HL-60 (cell line): ENCODE measurements at regions not wholly inside any gene's neighbourhood (a gene's known extent, or its start where the extent isn't known, plus 50 kb on each side); places are given as distances from the start of the nearest gene placed in this dataset.

Experiments used
- DNase-seq, 2 experiments: peaks; one replicate each; pipeline ENCODE4 v3.0.0-alpha.2; 2010 to 2020; ENCODE audit warnings: low read depth in 1 of 2, low spot score in 1 of 2
- H3K27ac ChIP-seq: fragments of 250-450 bp; sonication (Bioruptor Pico); replicated peaks from 2 replicates; pipeline ENCODE4 v1.5.1; 2020; ENCODE audit warnings: mild to moderate bottlenecking, moderate library complexity
- H3K27me3 ChIP-seq: fragments of 250-450 bp; sonication (Bioruptor Pico); 2 replicates; pipeline ENCODE4 v1.5.1; 2021; ENCODE audit warnings: mild to moderate bottlenecking, moderate library complexity; ENCODE audit not compliant: insufficient read depth, poor library complexity, severe bottlenecking
- H3K4me3 ChIP-seq: replicated peaks from 2 replicates; pipeline ENCODE4 v1.5.1; 2011; ENCODE audit warnings: mild to moderate bottlenecking, control low read depth, low read length; ENCODE audit not compliant: insufficient read depth
- GABPA ChIP-seq: IDR thresholded peaks from 2 replicates; pipeline ENCODE4 v1.6.1; 2012; ENCODE audit warnings: low read depth
- POLR2AphosphoS5 ChIP-seq: IDR thresholded peaks from 2 replicates; pipeline ENCODE4 v1.6.1; 2012; ENCODE audit warnings: low read depth
- SPI1 ChIP-seq: IDR thresholded peaks from 2 replicates; pipeline ENCODE4 v1.6.1; 2012; ENCODE audit warnings: low read depth, mild to moderate bottlenecking, borderline replicate concordance
- TF ChIP-seq, protein P1 (sequence below): IDR thresholded peaks from 2 replicates; pipeline ENCODE4 v1.6.1; 2012; ENCODE audit warnings: low read depth; ENCODE audit not compliant: insufficient replicate concordance
- TF ChIP-seq, protein P2 (sequence below): IDR thresholded peaks from one replicate; pipeline ENCODE4 v1.5.1; 2011; ENCODE audit warnings: low read length, control low read depth, inconsistent platforms; ENCODE audit not compliant: insufficient read depth

DNA sequence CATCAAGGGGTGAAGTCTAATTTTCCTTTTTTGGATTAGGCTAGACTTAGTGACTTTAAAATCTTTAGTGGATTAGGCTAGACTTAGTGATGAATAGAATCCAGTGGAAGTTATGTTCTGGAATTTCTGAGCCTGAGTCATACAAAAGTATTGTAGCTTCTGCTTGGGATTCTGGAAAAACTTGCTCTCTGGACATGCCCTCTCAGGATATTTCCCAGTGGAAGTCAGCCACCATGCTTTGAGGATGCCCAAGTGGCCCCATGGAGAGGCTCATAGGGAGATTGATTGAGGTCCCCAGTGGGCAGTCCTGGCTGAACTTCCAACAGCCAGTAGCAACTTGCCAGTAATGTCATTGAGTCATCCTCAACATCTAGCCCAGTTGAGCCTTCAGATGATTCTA is 112.4 kb upstream of the PRLR start:
- no peak overlapping the region for H3K4me3 ChIP-seq
- H3K27ac ChIP-seq: no peak overlapping the region
- TF ChIP-seq, protein P1, sequence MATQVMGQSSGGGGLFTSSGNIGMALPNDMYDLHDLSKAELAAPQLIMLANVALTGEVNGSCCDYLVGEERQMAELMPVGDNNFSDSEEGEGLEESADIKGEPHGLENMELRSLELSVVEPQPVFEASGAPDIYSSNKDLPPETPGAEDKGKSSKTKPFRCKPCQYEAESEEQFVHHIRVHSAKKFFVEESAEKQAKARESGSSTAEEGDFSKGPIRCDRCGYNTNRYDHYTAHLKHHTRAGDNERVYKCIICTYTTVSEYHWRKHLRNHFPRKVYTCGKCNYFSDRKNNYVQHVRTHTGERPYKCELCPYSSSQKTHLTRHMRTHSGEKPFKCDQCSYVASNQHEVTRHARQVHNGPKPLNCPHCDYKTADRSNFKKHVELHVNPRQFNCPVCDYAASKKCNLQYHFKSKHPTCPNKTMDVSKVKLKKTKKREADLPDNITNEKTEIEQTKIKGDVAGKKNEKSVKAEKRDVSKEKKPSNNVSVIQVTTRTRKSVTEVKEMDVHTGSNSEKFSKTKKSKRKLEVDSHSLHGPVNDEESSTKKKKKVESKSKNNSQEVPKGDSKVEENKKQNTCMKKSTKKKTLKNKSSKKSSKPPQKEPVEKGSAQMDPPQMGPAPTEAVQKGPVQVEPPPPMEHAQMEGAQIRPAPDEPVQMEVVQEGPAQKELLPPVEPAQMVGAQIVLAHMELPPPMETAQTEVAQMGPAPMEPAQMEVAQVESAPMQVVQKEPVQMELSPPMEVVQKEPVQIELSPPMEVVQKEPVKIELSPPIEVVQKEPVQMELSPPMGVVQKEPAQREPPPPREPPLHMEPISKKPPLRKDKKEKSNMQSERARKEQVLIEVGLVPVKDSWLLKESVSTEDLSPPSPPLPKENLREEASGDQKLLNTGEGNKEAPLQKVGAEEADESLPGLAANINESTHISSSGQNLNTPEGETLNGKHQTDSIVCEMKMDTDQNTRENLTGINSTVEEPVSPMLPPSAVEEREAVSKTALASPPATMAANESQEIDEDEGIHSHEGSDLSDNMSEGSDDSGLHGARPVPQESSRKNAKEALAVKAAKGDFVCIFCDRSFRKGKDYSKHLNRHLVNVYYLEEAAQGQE: no peak
- no peak for TF ChIP-seq POLR2AphosphoS5
- no peak for TF ChIP-seq GABPA
- TF ChIP-seq, protein P2, sequence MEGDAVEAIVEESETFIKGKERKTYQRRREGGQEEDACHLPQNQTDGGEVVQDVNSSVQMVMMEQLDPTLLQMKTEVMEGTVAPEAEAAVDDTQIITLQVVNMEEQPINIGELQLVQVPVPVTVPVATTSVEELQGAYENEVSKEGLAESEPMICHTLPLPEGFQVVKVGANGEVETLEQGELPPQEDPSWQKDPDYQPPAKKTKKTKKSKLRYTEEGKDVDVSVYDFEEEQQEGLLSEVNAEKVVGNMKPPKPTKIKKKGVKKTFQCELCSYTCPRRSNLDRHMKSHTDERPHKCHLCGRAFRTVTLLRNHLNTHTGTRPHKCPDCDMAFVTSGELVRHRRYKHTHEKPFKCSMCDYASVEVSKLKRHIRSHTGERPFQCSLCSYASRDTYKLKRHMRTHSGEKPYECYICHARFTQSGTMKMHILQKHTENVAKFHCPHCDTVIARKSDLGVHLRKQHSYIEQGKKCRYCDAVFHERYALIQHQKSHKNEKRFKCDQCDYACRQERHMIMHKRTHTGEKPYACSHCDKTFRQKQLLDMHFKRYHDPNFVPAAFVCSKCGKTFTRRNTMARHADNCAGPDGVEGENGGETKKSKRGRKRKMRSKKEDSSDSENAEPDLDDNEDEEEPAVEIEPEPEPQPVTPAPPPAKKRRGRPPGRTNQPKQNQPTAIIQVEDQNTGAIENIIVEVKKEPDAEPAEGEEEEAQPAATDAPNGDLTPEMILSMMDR: no peak
- TF ChIP-seq SPI1: no peak
- no peak for DNase-seq
- H3K27me3 ChIP-seq: no peaks in the 10 kb centered on the region

DNA sequence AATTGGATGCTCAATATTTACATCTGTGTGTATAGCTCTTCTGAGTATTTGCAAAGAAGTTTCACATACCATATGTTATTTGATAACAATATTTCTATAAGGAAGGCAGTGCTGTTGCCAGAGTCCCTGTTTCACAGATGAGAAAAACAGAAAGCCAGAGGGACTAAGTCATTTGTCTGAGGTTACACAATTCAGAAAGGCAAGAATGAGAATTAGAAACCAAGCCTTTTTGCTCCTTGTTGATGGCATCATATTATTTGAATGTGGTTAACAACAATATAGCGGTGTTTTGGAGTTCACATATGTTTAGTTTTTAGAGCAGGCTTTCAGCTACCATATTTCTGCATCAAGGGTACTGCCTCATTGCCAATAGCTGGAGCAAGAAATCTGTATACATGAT is 110.9 kb upstream of the PRLR start:
- H3K4me3 ChIP-seq: no peak overlapping the region

DNA sequence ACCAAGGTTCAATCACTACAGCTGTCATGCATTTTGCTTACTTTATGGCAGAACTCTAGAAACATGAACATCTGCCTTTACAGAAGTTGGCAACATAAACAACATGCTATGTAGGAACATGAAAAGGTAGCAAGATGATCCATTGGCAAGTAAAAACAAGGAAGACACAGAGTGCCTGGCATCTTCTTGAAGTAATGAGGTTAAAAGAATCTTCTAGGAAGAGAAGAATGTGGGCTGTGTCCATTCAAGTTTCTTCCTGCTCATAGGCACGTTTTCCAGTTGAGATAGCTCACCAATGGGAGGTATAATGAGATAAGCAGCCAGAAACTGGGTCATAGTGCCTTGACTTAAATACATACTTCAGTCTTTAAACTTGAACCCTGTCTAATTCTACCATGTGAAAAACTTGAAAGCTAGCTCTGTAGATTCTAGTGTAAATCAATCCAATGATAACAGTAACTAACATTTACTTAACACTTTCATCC is 109.4 kb upstream of the PRLR start:
- no peak overlapping the region for H3K27ac ChIP-seq
- TF ChIP-seq GABPA: no peak
- TF ChIP-seq, protein P1: no peak
- TF ChIP-seq, protein P2: no peak
- no peak for TF ChIP-seq SPI1
- no peak for TF ChIP-seq POLR2AphosphoS5

More for the DNA sequence above, 110.9 kb upstream of the PRLR start:
- TF ChIP-seq, protein P1: no peak
- TF ChIP-seq GABPA (no peak), POLR2AphosphoS5 (no peak), SPI1 (no peak)
- TF ChIP-seq, protein P2: no peak
- no peak for DNase-seq
- no peak overlapping the region for H3K27ac ChIP-seq
- H3K27me3 ChIP-seq: no peaks in the 10 kb centered on the region

More for the DNA sequence above, 109.4 kb upstream of the PRLR start:
- H3K4me3 ChIP-seq: no peak overlapping the region
- no peak for DNase-seq
- H3K27me3 ChIP-seq: no peaks in the 10 kb centered on the region
